Cardiac muscle cell (in vitro differentiated cells and primary cell): ENCODE measurements at regions not wholly inside any gene's neighbourhood (a gene's known extent, or its start where the extent isn't known, plus 50 kb on each side); places are given as distances from the start of the nearest gene placed in this dataset.
A peak's percentile ranks its signal among the peaks of the same experiment; 100 is the strongest.

Experiments
- DNase-seq, 2 donors: peaks; one replicate each; pipeline versions ENCODE4 v3.0.0 to v3.0.0-alpha.2; 2010 to 2017; ENCODE audit warnings: low read depth in 1 of 2, low spot score in 1 of 2
- H3K27ac ChIP-seq: fragments of 200-600 bp; sonication (generic); 2 replicates; pipeline ENCODE4 v1.5.1; 2016
- H3K27me3 ChIP-seq: fragments of 200-600 bp; sonication (generic); 2 replicates; pipeline ENCODE4 v1.6.0; 2016; ENCODE audit warnings: control low read depth
- H3K36me3 ChIP-seq: fragments of 200-600 bp; sonication (generic); 2 replicates; pipeline ENCODE4 v1.5.1; 2016; ENCODE audit warnings: control low read depth
- H3K4me1 ChIP-seq: fragments of 200-600 bp; sonication (generic); 2 replicates; pipeline ENCODE4 v1.8.1; 2017; ENCODE audit warnings: low read depth, mild to moderate bottlenecking, mixed run types
- H3K4me3 ChIP-seq: fragments of 200-600 bp; sonication (generic); 2 replicates; pipeline ENCODE4 v1.5.1; 2016; ENCODE audit warnings: mild to moderate bottlenecking
- H3K9me3 ChIP-seq: fragments of 200-600 bp; sonication (generic); 2 replicates; pipeline ENCODE4 v1.5.1; 2017; ENCODE audit warnings: low read depth, mild to moderate bottlenecking, control low read depth
- TF ChIP-seq, protein P1 (sequence below): IDR thresholded peaks from 2 replicates; pipeline ENCODE4 v1.5.1; 2012; ENCODE audit warnings: low read depth, mild to moderate bottlenecking, low read length

GRCh38 chr1:96074876-96075577, 646.6 kb upstream of the PTBP2 start:
- H3K27me3 ChIP-seq, result no peaks in the 10 kb centered on the region
- H3K4me3 ChIP-seq, result no peak overlapping the region
- H3K9me3 ChIP-seq, result no peaks in the 10 kb centered on the region
- no peak overlapping the region for H3K27ac ChIP-seq
- H3K4me1 ChIP-seq, result no peaks in the 10 kb centered on the region
- H3K36me3 ChIP-seq, result no peaks in the 10 kb centered on the region
- TF ChIP-seq, protein P1, sequence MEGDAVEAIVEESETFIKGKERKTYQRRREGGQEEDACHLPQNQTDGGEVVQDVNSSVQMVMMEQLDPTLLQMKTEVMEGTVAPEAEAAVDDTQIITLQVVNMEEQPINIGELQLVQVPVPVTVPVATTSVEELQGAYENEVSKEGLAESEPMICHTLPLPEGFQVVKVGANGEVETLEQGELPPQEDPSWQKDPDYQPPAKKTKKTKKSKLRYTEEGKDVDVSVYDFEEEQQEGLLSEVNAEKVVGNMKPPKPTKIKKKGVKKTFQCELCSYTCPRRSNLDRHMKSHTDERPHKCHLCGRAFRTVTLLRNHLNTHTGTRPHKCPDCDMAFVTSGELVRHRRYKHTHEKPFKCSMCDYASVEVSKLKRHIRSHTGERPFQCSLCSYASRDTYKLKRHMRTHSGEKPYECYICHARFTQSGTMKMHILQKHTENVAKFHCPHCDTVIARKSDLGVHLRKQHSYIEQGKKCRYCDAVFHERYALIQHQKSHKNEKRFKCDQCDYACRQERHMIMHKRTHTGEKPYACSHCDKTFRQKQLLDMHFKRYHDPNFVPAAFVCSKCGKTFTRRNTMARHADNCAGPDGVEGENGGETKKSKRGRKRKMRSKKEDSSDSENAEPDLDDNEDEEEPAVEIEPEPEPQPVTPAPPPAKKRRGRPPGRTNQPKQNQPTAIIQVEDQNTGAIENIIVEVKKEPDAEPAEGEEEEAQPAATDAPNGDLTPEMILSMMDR, result no peak
- no peak for DNase-seq

GRCh38 chr1:96075704-96076455, 645.7 kb upstream of the PTBP2 start:
- peak in 1 of 2 donors; percentile 11 for DNase-seq
- H3K9me3 ChIP-seq, result no peaks in the 10 kb centered on the region
- TF ChIP-seq, protein P1, result no peak

GRCh38 chr1:96076589-96076988, 645.0 kb upstream of the PTBP2 start:
- no peaks in the 10 kb centered on the region for H3K9me3 ChIP-seq
- H3K27ac ChIP-seq, result no peak overlapping the region
- H3K27me3 ChIP-seq, result no peaks in the 10 kb centered on the region
- no peaks in the 10 kb centered on the region for H3K36me3 ChIP-seq
- H3K4me3 ChIP-seq, result no peak overlapping the region
- TF ChIP-seq, protein P1, result no peak
- H3K4me1 ChIP-seq, result no peaks in the 10 kb centered on the region
- no peak for DNase-seq

More at GRCh38 chr1:96075704-96076455, 645.7 kb upstream of the PTBP2 start:
- no peak overlapping the region for H3K27ac ChIP-seq
- no peaks in the 10 kb centered on the region for H3K36me3 ChIP-seq
- H3K4me1 ChIP-seq, result no peaks in the 10 kb centered on the region
- H3K4me3 ChIP-seq, result no peak overlapping the region
- no peaks in the 10 kb centered on the region for H3K27me3 ChIP-seq

- no peaks in the 10 kb centered on the region for H3K9me3 ChIP-seq
- no peak overlapping the region for H3K4me3 ChIP-seq
- H3K4me1 ChIP-seq, result no peaks in the 10 kb centered on the region
- DNase-seq, result no peak
- no peaks in the 10 kb centered on the region for H3K27me3 ChIP-seq
- H3K36me3 ChIP-seq, result no peaks in the 10 kb centered on the region
- TF ChIP-seq, protein P1, result no peak
- no peak overlapping the region for H3K27ac ChIP-seq
Measured at GRCh38 chr1:96079581-96079980, 642.0 kb upstream of the PTBP2 start.

GRCh38 chr1:96080925-96081324, 640.7 kb upstream of the PTBP2 start:
- Histone ChIP-seq H3K27ac (no peak overlapping the region), H3K4me1 (no peaks in the 10 kb centered on the region), H3K4me3 (no peak overlapping the region), H3K36me3 (no peaks in the 10 kb centered on the region), H3K27me3 (no peaks in the 10 kb centered on the region), H3K9me3 (no peaks in the 10 kb centered on the region)
- TF ChIP-seq, protein P1, result peak; percentile 13
- DNase-seq, result peak in 1 of 2 donors; percentile 17
